Gastrocnemius medialis (tissue), 4 donors: ENCODE measurements at regions not wholly inside any gene's neighbourhood (a gene's known extent, or its start where the extent isn't known, plus 50 kb on each side); places are given as distances from the start of the nearest gene placed in this dataset.

ENCODE experiments used
- CTCF ChIP-seq, 5 experiments: fragments of 450-650 bp in 3 of 5; fragments of 200-600 bp in 2 of 5; sonication (generic) in 2 of 5; IDR thresholded peaks in 4 of 5; conservative IDR thresholded peaks in 1 of 5; 1 replicate in 4 of 5; 2 replicates in 1 of 5; pipeline ENCODE4 v1.5.1; 2016 to 2019; ENCODE audit warnings: antibody characterized with exemption in 5 of 5, mild to moderate bottlenecking in 3 of 5, moderate library complexity in 3 of 5
- POLR2A ChIP-seq, 2 donors: fragments of 450-650 bp; IDR thresholded peaks; one replicate each; pipeline ENCODE4 v1.6.1; 2017; ENCODE audit warnings: antibody characterized with exemption in 2 of 2, mild to moderate bottlenecking in 2 of 2, moderate library complexity in 2 of 2

- TF ChIP-seq POLR2A (IDR thresholded peaks at IDR 0.05) = no peak
- TF ChIP-seq CTCF (IDR thresholded peaks at IDR 0.05 in 4 of 5, conservative IDR thresholded peaks at IDR 0.05 in 1 of 5) = no peak
Measured at GRCh38 chr2:58640042-58640441, 398.9 kb upstream of the FANCL start.
